Activated CD8-positive, alpha-beta T cell treated with anti-CD3 and anti-CD28 coated beads for 36 hours (primary cell): ENCODE measurements at regions not wholly inside any gene's neighbourhood (a gene's known extent, or its start where the extent isn't known, plus 50 kb on each side); places are given as distances from the start of the nearest gene placed in this dataset.

Source experiments
- ATAC-seq: fragments of 200-7000 bp; cut with Tn5 transposase; one replicate; pipeline ENCODE4 v1.10.0; 2021; ENCODE audit warnings: mild to moderate bottlenecking, moderate library complexity
- CTCF ChIA-PET: fragments of 350-600 bp; sonication (Branson Sonifier 250); formaldehyde crosslinking; loops from one replicate; lab custom pipeline; 2021; ENCODE audit warnings: antibody characterized with exemption; lab: Charles Lee
- POLR2A ChIA-PET: fragments of 350-600 bp; sonication (Branson Sonifier 250); formaldehyde crosslinking; loops from one replicate; lab custom pipeline; 2021; ENCODE audit warnings: antibody characterized with exemption; lab: Charles Lee
- DNase-seq: peaks from one replicate; pipeline ENCODE4 v3.0.0-alpha.2; 2020
- H3K27ac Mint-ChIP-seq: one replicate; pipeline ENCODE4 v1.8.0; 2021; ENCODE audit warnings: mild to moderate bottlenecking, mixed read lengths
- H3K27me3 Mint-ChIP-seq: one replicate; pipeline ENCODE4 v1.8.0; 2021; ENCODE audit warnings: mixed read lengths
- H3K36me3 Mint-ChIP-seq: one replicate; pipeline ENCODE4 v1.8.0; 2021; ENCODE audit warnings: low read depth, mixed read lengths
- H3K4me1 Mint-ChIP-seq: one replicate; pipeline ENCODE4 v1.8.0; 2021; ENCODE audit warnings: low read depth, mixed read lengths
- H3K4me3 Mint-ChIP-seq: one replicate; pipeline ENCODE4 v1.8.0; 2021; ENCODE audit warnings: mild to moderate bottlenecking, moderate library complexity, mixed read lengths
- H3K9me3 Mint-ChIP-seq: one replicate; pipeline ENCODE4 v1.8.0; 2021; ENCODE audit warnings: mixed read lengths
- intact Hi-C: fragments of 100-400 bp; cut with micrococcal nuclease; formaldehyde crosslinking; loops from one replicate; pipeline ENCODE4 v1.10.0; 2022
- TF ChIP-seq, protein P1 (sequence below): fragments of 200-600 bp; IDR thresholded peaks from one replicate; pipeline ENCODE4 v1.8.0; 2022; ENCODE audit warnings: antibody characterized with exemption, mild to moderate bottlenecking

DNA sequence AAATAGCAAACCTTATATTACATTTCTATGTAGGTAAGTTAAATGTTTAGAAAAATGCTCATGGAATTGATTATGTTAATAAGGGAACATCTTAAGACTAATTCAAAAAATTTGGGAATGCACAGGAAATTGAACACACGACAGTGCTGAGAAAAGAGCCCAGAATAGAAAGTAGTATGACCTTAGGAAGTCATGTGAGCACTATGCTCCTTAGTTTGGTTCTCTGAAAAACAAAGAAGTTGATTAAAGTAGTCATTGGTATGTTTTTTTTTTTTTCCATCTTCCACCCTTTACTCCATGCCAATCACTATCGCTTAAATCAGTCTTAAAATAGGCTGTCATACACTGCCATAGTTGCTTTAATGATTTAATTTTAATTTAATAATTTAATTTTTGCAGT, 242.9 kb downstream of the ANKRD7 start:
- TF ChIP-seq, protein P1, sequence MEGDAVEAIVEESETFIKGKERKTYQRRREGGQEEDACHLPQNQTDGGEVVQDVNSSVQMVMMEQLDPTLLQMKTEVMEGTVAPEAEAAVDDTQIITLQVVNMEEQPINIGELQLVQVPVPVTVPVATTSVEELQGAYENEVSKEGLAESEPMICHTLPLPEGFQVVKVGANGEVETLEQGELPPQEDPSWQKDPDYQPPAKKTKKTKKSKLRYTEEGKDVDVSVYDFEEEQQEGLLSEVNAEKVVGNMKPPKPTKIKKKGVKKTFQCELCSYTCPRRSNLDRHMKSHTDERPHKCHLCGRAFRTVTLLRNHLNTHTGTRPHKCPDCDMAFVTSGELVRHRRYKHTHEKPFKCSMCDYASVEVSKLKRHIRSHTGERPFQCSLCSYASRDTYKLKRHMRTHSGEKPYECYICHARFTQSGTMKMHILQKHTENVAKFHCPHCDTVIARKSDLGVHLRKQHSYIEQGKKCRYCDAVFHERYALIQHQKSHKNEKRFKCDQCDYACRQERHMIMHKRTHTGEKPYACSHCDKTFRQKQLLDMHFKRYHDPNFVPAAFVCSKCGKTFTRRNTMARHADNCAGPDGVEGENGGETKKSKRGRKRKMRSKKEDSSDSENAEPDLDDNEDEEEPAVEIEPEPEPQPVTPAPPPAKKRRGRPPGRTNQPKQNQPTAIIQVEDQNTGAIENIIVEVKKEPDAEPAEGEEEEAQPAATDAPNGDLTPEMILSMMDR = no peak

DNA sequence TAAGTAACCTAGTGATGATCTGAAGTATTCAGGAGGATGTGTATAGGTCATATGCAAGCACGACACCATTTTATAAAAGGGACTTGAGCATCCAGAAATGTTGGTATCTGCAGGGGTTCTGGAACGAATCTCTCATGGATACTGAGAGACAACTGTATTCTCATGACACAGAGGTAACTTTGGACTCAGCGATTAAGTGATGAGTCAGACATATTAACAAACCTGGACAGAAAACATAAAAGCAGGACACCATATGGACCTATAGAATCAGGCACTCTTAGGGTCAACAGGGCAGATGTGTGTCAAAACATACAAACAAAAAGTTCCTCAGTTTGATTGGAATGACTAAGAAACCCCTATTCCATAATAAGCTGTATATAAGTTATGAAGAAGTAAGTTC, 248.1 kb downstream of the ANKRD7 start:
- TF ChIP-seq, protein P1 = no peak
- CTCF ChIA-PET = no interaction called here

More for the DNA sequence above, 242.9 kb downstream of the ANKRD7 start:
- no peaks in the 10 kb centered on the region for H3K4me1 Mint-ChIP-seq
- H3K4me3 Mint-ChIP-seq = no peak overlapping the region
- intact Hi-C loops = no loop called here
- H3K27ac Mint-ChIP-seq = no peak overlapping the region
- no peaks in the 10 kb centered on the region for H3K9me3 Mint-ChIP-seq
- ATAC-seq (no peak), DNase-seq (no peak)
- H3K36me3 Mint-ChIP-seq = no peaks in the 10 kb centered on the region
- ChIA-PET CTCF (no interaction called here), POLR2A (no interaction called here)
- H3K27me3 Mint-ChIP-seq = no peaks in the 10 kb centered on the region

DNA sequence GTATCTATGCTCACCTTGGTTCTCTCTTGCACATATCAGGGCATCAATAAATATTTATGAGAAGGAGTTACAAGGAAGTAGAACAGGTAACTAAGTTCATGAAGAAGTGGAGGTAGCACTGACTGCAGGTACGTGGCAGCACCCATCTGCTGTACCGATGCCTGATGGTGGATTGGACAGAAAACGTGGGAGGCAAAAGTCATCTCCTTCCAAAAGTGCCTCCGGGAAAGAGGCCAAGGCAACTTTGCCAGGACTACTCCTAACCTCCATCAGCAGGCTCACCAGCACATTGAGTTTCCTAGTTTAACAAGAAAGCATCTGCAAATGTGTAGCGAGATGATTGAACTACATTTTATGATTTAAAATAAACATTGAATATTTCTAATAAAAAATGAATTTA, 248.8 kb downstream of the ANKRD7 start:
- H3K27ac Mint-ChIP-seq = no peak overlapping the region
- TF ChIP-seq, protein P1 = no peak
- intact Hi-C loops = no loop called here

More for the DNA sequence above, 248.1 kb downstream of the ANKRD7 start:
- ATAC-seq (no peak), DNase-seq (no peak)
- Mint-ChIP-seq H3K27ac (no peak overlapping the region), H3K9me3 (no peaks in the 10 kb centered on the region), H3K36me3 (no peaks in the 10 kb centered on the region), H3K4me1 (no peaks in the 10 kb centered on the region), H3K4me3 (no peak overlapping the region), H3K27me3 (no peaks in the 10 kb centered on the region)
- POLR2A ChIA-PET = no interaction called here
- intact Hi-C loops = no loop called here

DNA sequence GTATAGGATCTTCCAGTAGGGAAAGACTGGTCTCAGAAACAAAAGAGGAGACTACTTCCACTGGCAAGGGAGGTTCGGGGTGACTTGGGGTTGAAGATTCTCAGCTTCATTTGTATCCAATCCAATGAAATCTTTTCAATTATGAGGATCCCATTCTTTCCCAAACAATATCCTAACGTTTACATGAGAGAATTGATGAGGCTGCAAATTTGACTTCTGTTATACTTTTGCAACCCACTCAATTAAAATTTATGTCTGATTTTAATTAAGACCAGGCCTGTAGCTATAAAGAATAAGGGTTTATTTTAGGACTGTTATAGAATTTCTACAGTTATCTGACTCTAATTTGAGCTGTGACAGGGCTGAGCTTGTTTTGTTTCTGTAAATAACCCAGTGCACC, 251.5 kb downstream of the ANKRD7 start:
- Mint-ChIP-seq H3K4me1 (no peaks in the 10 kb centered on the region), H3K9me3 (peaks cover 1% of the 10 kb centered on the region), H3K27me3 (no peaks in the 10 kb centered on the region), H3K4me3 (no peak overlapping the region), H3K27ac (no peak overlapping the region), H3K36me3 (no peaks in the 10 kb centered on the region)
- no peak for ATAC-seq
- no peak for DNase-seq
- intact Hi-C loops = no loop called here
- TF ChIP-seq, protein P1 = no peak
- POLR2A ChIA-PET = no interaction called here
- CTCF ChIA-PET = no interaction called here

More for the DNA sequence above, 248.8 kb downstream of the ANKRD7 start:
- H3K36me3 Mint-ChIP-seq = no peaks in the 10 kb centered on the region
- no peak overlapping the region for H3K4me3 Mint-ChIP-seq
- ChIA-PET CTCF (no interaction called here), POLR2A (no interaction called here)
- no peaks in the 10 kb centered on the region for H3K9me3 Mint-ChIP-seq
- H3K4me1 Mint-ChIP-seq = no peaks in the 10 kb centered on the region
- no peak for DNase-seq
- H3K27me3 Mint-ChIP-seq = no peaks in the 10 kb centered on the region
- ATAC-seq = no peak

DNA sequence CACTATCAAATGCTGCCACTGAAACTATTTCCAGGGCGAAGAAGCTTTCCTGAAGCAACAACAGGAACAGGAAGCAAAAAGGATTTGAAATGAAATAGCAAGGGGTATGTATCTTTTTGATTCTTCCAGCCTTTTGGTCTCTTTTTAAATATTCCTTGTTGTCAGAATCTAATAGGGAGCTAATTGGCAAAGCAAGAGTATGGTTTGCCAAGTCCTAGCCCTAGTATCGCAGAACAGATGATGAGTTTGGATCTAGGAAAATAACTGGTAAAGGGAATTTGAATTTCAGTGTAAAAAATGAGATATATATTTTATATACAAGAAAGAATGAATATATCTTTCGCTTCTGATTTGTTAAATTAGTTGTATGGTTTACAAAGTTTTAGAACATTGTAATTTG, 252.5 kb downstream of the ANKRD7 start:
- ChIA-PET CTCF (no interaction called here), POLR2A (no interaction called here)
- ATAC-seq (no peak), DNase-seq (no peak)
- intact Hi-C loops = no loop called here
- peaks cover 1% of the 10 kb centered on the region for H3K9me3 Mint-ChIP-seq
- no peaks in the 10 kb centered on the region for H3K27me3 Mint-ChIP-seq
- no peaks in the 10 kb centered on the region for H3K4me1 Mint-ChIP-seq
- H3K27ac Mint-ChIP-seq = no peak overlapping the region
- H3K4me3 Mint-ChIP-seq = no peak overlapping the region
- TF ChIP-seq, protein P1 = no peak
- H3K36me3 Mint-ChIP-seq = no peaks in the 10 kb centered on the region
